GM12865 (cell line): ENCODE measurements at regions not wholly inside any gene's neighbourhood (a gene's known extent, or its start where the extent isn't known, plus 50 kb on each side); places are given as distances from the start of the nearest gene placed in this dataset.

Experiments used
- DNase-seq: peaks from one replicate; pipeline ENCODE4 v3.0.0; 2010; ENCODE audit warnings: low read depth
- H3K4me3 ChIP-seq: 2 replicates; pipeline ENCODE4 v1.5.1; 2011; ENCODE audit warnings: mild to moderate bottlenecking, low read depth, low read length, control low read depth
- TF ChIP-seq, protein P1 (sequence below): IDR thresholded peaks from 2 replicates; pipeline ENCODE4 v1.5.1; 2011; ENCODE audit warnings: low read length, control low read depth, low read depth, inconsistent platforms; ENCODE audit not compliant: insufficient read depth; ENCODE audit errors: missing control alignments

DNA sequence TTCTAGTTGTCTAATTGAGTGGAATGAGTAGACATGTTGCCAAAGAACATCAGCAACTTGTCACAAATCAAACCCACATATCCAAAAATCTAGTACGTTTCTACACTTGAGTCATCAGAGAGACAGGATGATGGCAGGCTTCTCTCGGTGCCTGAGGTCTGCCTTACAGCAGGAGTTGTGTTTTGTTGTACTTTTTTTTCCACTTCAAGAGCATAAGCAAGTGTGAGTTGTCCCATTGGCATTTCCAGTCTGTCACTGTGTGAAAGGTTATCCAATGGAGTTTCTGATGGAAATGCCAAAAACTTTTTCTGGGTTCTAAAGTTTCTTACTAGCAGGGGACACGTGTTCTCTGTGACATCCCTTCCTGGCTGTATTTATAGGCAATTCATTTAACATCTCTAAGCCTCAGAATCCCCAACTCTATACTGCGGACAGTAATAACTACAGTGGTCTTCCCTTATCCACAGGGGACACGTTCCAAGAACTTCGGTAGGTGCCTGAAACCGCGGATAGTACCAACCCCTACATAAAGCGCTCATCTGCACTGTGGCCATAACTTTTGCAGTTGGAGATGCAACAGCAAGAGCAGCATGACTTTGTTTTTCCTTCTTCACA is 246.5 kb downstream of the SYK start:
- TF ChIP-seq, protein P1, sequence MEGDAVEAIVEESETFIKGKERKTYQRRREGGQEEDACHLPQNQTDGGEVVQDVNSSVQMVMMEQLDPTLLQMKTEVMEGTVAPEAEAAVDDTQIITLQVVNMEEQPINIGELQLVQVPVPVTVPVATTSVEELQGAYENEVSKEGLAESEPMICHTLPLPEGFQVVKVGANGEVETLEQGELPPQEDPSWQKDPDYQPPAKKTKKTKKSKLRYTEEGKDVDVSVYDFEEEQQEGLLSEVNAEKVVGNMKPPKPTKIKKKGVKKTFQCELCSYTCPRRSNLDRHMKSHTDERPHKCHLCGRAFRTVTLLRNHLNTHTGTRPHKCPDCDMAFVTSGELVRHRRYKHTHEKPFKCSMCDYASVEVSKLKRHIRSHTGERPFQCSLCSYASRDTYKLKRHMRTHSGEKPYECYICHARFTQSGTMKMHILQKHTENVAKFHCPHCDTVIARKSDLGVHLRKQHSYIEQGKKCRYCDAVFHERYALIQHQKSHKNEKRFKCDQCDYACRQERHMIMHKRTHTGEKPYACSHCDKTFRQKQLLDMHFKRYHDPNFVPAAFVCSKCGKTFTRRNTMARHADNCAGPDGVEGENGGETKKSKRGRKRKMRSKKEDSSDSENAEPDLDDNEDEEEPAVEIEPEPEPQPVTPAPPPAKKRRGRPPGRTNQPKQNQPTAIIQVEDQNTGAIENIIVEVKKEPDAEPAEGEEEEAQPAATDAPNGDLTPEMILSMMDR = no peak
- DNase-seq = peak; percentile 16
- no peak overlapping the region for H3K4me3 ChIP-seq

DNA sequence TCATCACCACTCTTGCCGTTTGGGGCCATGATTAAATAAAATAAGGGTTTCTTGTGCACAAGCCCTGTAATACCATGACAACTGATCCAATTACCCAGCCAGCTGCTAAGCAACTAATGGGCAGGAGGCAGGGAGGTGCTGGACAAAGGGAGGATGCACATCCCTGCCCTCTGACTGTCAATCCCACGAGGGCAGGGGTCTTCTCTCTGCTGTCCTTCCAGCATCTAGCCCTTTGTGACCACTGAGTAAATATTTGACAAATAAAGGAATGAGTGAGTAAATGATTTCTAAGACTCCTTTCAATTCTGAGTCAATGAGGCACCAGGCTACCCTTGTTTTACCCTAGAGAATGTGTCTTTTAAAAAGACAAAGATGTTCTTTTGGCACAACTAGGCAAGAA is 247.1 kb downstream of the SYK start:
- TF ChIP-seq, protein P1 = no peak
- H3K4me3 ChIP-seq = no peak overlapping the region
- DNase-seq = no peak

DNA sequence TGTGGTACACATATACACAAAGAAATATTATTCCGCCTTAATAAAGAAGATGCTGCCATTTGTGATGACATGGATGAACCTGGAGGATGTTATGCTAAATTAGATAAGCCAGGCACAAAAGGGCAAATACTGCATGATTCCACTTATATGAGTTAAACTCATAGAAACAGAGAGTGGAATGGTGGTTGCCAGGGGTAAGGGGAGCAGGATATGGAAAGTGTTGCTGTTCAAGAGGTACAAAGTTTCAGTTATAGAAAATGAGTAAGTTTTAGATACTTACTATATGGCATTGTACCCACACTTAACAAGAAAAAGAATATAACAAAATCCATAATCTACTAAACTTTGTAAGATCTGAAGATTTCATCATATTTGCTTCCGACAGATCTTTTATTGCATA is 252.2 kb downstream of the SYK start:
- H3K4me3 ChIP-seq = no peak overlapping the region
- no peak for DNase-seq
- TF ChIP-seq, protein P1 = no peak

DNA sequence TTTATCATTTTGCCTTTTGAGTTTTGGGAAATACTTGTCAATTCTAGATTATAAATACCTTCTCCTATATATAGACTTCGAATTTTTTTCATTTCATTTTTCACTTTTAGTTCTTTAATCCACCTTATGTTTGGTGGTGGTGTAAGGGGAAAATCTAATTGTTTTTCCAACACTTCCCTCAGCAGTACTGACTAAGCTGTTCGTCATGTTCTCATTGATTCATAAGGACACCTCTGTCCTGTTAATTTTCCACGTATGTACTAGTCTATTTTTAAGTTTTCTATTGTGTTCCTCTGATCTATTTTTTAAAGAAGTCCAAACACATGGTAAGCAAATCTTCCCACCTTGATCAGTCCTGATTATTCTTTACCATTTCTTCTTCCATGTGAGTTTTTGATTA is 254.2 kb downstream of the SYK start:
- no peak overlapping the region for H3K4me3 ChIP-seq
- TF ChIP-seq, protein P1 = no peak
- no peak for DNase-seq

DNA sequence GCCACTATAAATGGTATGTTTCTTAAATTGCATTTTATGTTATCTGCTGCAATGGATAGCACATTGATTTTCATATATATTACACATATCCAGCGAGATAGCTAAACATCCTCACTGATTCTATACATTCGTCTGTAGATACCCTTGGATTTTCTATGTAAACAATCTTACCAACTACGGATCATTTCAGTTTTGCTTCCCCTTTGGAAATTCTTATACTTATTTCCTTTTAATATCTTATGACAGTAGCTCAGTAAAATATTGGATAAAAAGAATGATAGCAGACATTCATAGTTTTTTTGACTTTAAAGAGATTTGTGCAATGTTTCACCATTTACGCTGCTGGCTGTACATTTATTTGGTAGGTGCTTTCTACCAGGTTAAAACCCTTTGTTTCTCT is 254.9 kb downstream of the SYK start:
- no peak overlapping the region for H3K4me3 ChIP-seq
- TF ChIP-seq, protein P1 = no peak
- DNase-seq = no peak

DNA sequence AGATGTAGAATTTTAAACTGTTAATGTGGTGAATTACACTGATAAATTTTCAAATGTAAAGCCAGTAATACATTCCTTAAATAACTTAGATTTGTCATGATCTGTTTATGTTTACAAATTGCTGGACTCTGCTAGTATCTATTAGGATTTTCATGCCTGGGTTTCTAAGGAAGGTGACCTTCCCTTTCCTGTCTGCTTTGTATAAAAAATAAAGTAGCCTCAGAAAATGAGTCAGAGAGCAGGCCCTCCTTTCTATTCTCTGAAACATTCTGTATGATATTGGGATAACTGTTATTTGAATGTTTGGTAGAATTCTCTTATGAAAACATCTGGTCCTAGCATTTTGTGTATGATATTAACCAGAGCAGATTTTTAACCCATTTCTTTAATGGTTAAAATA is 255.3 kb downstream of the SYK start:
- no peak for DNase-seq
- TF ChIP-seq, protein P1 = no peak
- H3K4me3 ChIP-seq = no peak overlapping the region

DNA sequence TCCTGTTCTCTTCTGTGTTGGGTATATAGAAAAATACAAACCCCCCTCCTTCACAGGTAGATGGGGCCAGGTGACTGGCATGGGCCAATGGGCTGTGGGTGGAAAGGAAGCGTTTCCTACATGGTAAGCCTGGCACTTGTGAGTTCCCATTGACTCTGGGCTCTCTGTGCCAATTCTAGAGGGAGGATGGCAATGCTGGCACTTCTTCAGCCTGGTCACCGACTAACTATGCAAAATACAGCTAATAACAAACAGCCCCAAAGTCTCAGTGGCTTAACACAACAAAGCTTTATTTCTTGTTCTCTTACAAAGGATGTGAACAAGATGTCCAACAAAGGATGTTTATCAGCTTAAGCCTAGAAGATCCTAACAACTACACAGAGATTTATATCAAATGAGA is 258.1 kb downstream of the SYK start:
- DNase-seq = no peak
- H3K4me3 ChIP-seq = no peak overlapping the region
- TF ChIP-seq, protein P1 = no peak
